BJ (cell line): ENCODE measurements at regions not wholly inside any gene's neighbourhood (a gene's known extent, or its start where the extent isn't known, plus 50 kb on each side); places are given as distances from the start of the nearest gene placed in this dataset.

ENCODE experiments used
- CTCF ChIA-PET: fragments of 350-600 bp; formaldehyde crosslinking; extraction: SDS; loops from one replicate; lab custom pipeline; 2021; ENCODE audit warnings: antibody characterized with exemption, inconsistent platforms; lab: Yijun Ruan, JAX
- POLR2A ChIA-PET: fragments of 300-600 bp; sonication (Branson Sonifier 250); formaldehyde crosslinking; extraction: SDS; loops from one replicate; lab custom pipeline; 2021; ENCODE audit warnings: antibody characterized with exemption; lab: Charles Lee
- DNase-seq: peaks from one replicate; pipeline ENCODE4 v3.0.0-alpha.2; 2011; ENCODE audit warnings: low read depth
- H3K27me3 ChIP-seq: 2 replicates; pipeline ENCODE4 v1.6.0; 2011; ENCODE audit warnings: low read length; ENCODE audit not compliant: control insufficient read depth, insufficient read depth
- H3K36me3 ChIP-seq: 2 replicates; pipeline ENCODE4 v1.5.1; 2011; ENCODE audit warnings: low read length; ENCODE audit not compliant: control insufficient read depth, insufficient read depth
- H3K4me3 ChIP-seq: 2 replicates; pipeline ENCODE4 v1.5.1; 2011; ENCODE audit warnings: low read depth, mild to moderate bottlenecking, control low read depth, low read length
- TF ChIP-seq, protein P1 (sequence below): IDR thresholded peaks from 2 replicates; pipeline ENCODE4 v1.5.1; 2011; ENCODE audit warnings: low read depth, mild to moderate bottlenecking, control low read depth, inconsistent platforms, low read length, moderate library complexity; ENCODE audit not compliant: insufficient read depth

DNA sequence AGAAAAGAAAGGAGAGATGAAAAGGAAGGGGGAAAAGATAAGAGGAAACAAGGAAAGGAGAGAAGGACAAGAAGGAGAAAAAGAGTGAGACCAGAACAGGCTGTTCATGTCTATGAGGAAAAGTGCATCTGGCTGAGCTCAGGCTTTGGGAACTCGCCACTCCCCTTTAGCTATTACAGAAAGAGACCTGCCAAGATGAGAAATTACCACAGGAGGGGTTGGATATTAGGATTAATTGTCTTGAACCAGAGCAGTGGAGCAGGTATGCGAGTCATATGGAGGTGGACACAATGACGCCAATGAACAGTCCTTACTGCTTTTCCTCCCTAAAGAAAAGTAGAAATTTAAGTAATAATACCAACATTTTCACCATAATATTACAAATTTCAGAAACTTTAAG, 577.0 kb upstream of the ARRDC4 start:
- POLR2A ChIA-PET = no interaction called here
- TF ChIP-seq, protein P1, sequence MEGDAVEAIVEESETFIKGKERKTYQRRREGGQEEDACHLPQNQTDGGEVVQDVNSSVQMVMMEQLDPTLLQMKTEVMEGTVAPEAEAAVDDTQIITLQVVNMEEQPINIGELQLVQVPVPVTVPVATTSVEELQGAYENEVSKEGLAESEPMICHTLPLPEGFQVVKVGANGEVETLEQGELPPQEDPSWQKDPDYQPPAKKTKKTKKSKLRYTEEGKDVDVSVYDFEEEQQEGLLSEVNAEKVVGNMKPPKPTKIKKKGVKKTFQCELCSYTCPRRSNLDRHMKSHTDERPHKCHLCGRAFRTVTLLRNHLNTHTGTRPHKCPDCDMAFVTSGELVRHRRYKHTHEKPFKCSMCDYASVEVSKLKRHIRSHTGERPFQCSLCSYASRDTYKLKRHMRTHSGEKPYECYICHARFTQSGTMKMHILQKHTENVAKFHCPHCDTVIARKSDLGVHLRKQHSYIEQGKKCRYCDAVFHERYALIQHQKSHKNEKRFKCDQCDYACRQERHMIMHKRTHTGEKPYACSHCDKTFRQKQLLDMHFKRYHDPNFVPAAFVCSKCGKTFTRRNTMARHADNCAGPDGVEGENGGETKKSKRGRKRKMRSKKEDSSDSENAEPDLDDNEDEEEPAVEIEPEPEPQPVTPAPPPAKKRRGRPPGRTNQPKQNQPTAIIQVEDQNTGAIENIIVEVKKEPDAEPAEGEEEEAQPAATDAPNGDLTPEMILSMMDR = no peak
- DNase-seq = no peak
- H3K4me3 ChIP-seq = no peak overlapping the region
- no peaks in the 10 kb centered on the region for H3K36me3 ChIP-seq
- CTCF ChIA-PET = no interaction called here
- no peaks in the 10 kb centered on the region for H3K27me3 ChIP-seq

DNA sequence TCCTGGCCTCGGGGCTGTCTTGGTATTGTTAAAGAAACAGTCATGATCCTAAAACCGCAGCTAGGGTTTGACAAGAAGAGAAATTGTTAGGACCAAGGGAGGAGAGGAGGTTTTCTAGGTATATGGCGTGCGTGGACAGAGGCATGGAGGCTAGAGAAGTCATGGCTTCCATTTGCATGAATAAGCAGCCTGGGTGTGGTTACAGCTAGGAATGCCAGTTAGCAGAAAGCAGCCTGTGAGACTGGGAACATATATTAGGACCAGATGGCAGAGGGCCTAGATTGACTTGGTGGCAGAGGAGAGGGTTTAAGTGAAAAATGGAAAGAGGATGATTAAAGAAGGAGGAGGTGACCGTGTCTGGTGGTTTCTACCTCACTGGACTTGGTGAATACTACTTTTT, 573.6 kb upstream of the ARRDC4 start:
- H3K36me3 ChIP-seq = no peaks in the 10 kb centered on the region
- H3K27me3 ChIP-seq = no peaks in the 10 kb centered on the region
- TF ChIP-seq, protein P1 = no peak
- ChIA-PET CTCF (interaction anchor here (0.6 kb wide), 1 partner anchor 254 kb away, joined by 3 read pairs; no protein-coding TSS in a partner anchor), POLR2A (no interaction called here)
- H3K4me3 ChIP-seq = no peak overlapping the region
- DNase-seq = no peak

DNA sequence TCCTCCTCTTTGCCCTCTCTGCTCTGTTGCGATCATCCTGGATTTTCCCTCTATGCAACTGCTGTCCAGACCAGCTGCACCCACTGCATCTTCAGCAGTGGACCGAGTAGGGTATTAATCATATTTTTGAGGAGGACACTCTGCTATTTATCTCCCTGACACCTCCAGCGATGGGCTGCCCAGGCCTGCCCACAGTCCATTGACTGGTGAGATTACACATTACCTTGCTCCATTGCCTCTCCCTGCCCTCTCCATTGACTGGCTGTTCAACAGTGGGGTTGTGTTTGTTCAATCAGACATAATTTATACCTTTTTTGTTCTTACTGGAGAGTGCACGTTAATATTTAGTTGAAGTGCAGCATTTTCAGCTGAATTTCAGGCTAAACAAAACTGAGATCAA, 559.3 kb upstream of the ARRDC4 start:
- TF ChIP-seq, protein P1 = no peak
- POLR2A ChIA-PET = no interaction called here
- Histone ChIP-seq H3K36me3 (no peaks in the 10 kb centered on the region), H3K4me3 (no peak overlapping the region), H3K27me3 (no peaks in the 10 kb centered on the region)
- no peak for DNase-seq
- CTCF ChIA-PET = no interaction called here

DNA sequence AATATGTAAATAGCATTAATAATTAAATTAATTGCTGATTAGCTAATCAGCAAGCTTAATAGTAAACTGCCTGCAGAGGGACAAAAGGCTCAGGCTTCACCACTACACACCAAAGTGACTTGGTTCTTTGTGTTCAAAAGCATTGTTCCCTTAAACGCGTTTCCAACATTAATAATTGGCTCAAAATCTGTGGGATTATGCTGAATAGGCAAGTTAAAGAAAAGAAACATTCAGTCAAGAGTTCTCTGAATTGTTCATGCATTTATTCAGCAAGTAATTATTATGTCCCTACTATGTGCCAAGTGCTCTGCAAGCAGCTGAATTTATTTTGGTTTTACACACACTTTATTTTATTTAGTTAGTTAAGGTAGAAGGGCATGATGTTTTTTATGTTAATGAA, 558.5 kb upstream of the ARRDC4 start:
- ChIA-PET CTCF (no interaction called here), POLR2A (no interaction called here)
- Histone ChIP-seq H3K36me3 (no peaks in the 10 kb centered on the region), H3K27me3 (no peaks in the 10 kb centered on the region), H3K4me3 (no peak overlapping the region)
- TF ChIP-seq, protein P1 = no peak
- DNase-seq = no peak

DNA sequence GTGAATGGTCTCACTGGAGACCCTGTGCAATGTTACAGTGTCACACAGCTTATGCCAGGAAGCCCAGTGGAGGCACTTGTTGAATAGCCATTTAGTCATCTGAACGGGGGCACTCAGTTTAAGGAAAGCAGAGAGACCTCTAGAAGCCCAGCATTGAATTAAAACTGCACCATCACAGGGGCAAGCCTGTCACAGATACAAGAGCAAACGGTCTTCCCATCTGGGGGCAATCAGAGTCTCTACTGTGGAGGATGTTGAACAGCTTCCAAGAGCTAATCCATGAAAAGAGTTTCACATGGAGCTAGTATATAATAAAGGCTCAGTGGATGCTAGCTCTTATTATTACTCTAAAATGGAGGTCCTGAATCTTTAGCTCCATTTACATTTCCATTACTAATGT, 553.7 kb upstream of the ARRDC4 start:
- Histone ChIP-seq H3K4me3 (no peak overlapping the region), H3K27me3 (no peaks in the 10 kb centered on the region), H3K36me3 (no peaks in the 10 kb centered on the region)
- ChIA-PET POLR2A (no interaction called here), CTCF (no interaction called here)
- TF ChIP-seq, protein P1 = no peak
- DNase-seq = no peak
